ENCODE measurements at regions not wholly inside any gene's neighbourhood (a gene's known extent, or its start where the extent isn't known, plus 50 kb on each side); places are given as distances from the start of the nearest gene placed in this dataset.
A peak's percentile ranks its signal among the peaks of the same experiment; 100 is the strongest.
"Not testable (repeated sequence)": the region's sequence is repeated elsewhere in the genome, so short reads cannot be mapped to it uniquely, and the experiment has no call there.

DNA sequence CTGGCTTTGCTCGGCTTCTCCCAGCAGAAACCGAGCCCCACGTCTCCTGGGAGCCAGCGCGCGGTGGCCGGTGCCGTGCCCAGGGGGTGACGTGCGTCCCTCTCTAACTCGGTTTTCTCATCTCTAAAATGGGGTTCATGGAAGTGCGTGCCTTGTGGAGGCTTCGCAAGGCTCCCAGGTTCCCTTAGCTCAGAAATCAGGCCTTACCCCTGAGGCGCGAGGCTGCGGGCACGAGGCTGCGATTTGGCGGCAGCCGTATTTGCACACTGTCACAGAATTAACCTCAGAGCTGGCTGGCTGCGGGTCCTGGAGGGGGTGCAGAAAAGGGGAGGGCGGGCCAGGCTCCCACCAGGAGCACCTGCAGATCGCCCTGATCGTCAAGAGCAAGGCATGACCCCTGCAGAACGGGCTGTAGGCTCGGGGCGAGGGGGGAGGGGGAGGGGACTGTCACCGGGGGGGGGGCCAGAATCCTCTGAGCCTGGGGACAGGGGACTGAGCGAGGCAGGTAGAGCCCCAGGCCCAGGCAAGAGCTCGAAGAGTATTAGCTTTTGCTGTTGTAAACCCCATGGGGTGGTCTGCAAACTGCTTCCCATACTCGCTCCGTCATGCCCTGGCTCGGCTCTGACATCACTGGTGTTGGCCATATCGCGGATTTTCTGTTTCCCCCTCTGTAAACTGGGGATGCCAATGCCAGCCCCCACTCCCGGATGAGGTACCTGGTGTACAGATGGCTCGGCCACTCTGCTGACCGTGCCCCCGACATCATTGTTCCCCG is 62.2 kb downstream of the CCNE1 start:
- peaks cover 8% of the 10 kb centered on the region for H3K4me1 Mint-ChIP-seq
- no peak overlapping the region for H3K27ac Mint-ChIP-seq
- peaks cover 23% of the 10 kb centered on the region for H3K27me3 Mint-ChIP-seq
- no peak for DNase-seq
- peak overlapping the region; percentile 57 for H3K4me3 Mint-ChIP-seq
- H3K36me3 Mint-ChIP-seq = no peaks in the 10 kb centered on the region
- no peaks in the 10 kb centered on the region for H3K9me3 Mint-ChIP-seq

DNA sequence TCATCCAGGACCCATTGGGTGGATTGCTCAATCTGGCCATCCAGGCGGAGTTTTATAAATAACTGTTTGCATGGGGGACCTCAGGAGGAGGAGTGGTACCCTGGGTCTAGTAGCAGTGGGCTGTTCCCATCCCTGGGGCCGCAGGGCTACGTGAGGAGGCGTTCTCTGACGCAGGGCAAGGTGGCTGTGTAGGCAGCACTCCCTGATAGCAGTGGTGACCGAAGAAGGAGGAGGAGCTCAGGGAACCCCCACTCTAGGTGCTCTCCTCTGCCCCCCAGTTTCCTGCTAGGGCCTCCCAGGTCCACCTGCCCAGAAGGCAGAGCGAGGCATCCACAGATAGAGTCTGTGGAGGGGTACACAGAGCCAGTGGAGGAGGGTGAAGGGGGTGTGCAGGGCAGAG is 64.1 kb downstream of the CCNE1 start:
- no peak for DNase-seq
- no peaks in the 10 kb centered on the region for H3K9me3 Mint-ChIP-seq
- peaks cover 23% of the 10 kb centered on the region for H3K27me3 Mint-ChIP-seq
- H3K36me3 Mint-ChIP-seq = no peaks in the 10 kb centered on the region
- H3K27ac Mint-ChIP-seq = no peak overlapping the region
- no peak overlapping the region for H3K4me3 Mint-ChIP-seq
- H3K4me1 Mint-ChIP-seq = peaks cover 8% of the 10 kb centered on the region

DNA sequence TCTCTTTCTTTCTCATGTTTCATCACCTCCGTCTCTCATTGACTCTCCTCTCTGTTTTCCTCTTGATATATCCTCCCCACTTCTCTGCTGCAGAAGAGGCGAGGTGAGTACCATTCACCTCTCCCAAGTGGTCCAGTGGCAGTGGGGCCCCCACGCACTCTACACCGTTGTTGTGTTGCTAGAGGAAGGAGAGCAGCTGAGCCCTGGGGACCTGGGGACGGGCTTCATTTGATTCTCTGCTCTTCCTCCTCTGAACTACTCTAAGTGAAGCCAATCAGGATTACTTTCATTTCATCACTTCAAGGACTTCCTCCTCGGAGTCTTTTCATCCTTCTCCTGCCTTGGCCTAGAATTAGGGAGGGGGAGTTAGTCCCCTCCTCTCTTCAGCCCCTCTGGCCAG is 64.6 kb downstream of the CCNE1 start:
- peaks cover 19% of the 10 kb centered on the region for H3K27me3 Mint-ChIP-seq
- H3K4me3 Mint-ChIP-seq = no peak overlapping the region
- H3K4me1 Mint-ChIP-seq = peaks cover 8% of the 10 kb centered on the region
- H3K27ac Mint-ChIP-seq = no peak overlapping the region
- no peaks in the 10 kb centered on the region for H3K36me3 Mint-ChIP-seq
- no peaks in the 10 kb centered on the region for H3K9me3 Mint-ChIP-seq
- DNase-seq = no peak

DNA sequence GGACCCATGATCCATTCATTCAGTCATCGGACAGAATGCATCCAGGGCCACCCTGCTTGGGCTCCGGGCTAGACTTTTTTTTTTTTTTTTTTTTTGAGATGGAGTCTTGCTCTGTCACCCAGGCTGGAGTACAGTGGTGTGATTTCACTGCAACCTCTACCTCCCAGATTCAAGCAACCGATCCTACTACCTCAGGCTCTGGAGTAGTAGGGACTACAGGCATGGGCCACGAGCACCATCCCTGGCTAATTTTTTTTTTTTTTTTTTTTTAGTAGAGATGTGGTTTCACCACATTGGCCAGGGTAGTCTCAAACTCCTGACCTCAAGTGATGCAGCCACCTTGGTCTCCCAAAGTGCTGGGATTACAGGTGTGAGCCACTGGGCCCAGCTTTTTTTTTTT is 65.1 kb downstream of the CCNE1 start:
- H3K4me1 Mint-ChIP-seq, H3K27ac Mint-ChIP-seq, DNase-seq, H3K36me3 Mint-ChIP-seq, H3K9me3 Mint-ChIP-seq, H3K4me3 Mint-ChIP-seq: not testable (repeated sequence)
- H3K27me3 Mint-ChIP-seq = peaks cover 14% of the 10 kb centered on the region

DNA sequence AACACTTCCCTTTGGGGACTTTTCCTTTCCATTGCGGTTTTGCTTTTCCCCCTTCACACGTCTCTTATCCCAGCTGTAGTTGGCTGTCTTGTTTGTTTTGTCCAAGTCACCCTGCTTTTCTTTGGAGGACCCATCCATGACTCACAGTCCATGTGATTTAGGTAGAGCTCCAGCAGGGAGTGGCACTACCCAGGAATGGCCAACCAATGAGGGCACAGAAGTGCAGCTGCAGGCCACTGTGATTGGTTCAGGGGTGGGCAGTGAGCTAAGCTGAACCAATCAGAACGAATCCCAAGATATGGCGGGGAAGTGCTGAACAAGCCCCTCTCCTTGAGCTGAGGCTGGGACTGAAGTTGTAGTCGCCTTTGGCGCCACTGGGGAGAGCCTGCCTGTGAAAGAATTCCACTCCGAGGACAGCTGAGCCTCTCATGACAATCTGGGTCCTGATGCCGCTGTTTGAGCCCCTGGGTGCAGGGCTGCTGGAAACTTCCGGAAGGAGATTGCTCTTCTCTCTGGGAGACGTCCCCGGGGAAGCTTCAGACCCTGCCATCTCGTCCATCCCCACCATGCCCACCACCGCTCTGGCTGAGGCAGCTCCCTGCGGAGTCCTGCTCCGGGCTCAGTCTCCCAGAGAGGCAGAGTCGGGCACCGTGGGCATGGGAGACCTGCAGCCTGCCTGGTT is 62.9 kb upstream of the URI1 start:
- Mint-ChIP-seq H3K27me3 (peaks cover 9% of the 10 kb centered on the region), H3K4me3 (no peak overlapping the region), H3K27ac (no peak overlapping the region), H3K9me3 (no peaks in the 10 kb centered on the region), H3K36me3 (no peaks in the 10 kb centered on the region), H3K4me1 (peaks cover 3% of the 10 kb centered on the region)
- DNase-seq = no peak

DNA sequence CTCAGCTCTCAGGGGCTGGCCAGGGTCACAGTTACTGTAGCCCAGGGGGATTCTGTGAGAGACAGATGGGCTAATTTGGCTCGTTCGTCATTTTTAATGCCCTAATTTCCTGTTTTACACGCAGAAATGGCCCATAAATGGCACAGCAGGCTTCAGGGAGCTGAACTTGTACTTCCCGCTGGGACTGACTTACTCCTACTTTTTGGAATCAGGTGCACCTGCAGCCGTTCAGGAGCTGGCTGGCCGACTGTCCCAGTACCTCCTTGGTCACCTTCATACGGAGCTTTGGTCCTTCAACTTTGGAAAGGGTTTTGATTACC is 62.4 kb upstream of the URI1 start:
- Mint-ChIP-seq H3K36me3 (no peaks in the 10 kb centered on the region), H3K27me3 (peaks cover 5% of the 10 kb centered on the region), H3K27ac (no peak overlapping the region), H3K4me3 (no peak overlapping the region), H3K9me3 (no peaks in the 10 kb centered on the region), H3K4me1 (peaks cover 3% of the 10 kb centered on the region)
- DNase-seq = no peak

DNA sequence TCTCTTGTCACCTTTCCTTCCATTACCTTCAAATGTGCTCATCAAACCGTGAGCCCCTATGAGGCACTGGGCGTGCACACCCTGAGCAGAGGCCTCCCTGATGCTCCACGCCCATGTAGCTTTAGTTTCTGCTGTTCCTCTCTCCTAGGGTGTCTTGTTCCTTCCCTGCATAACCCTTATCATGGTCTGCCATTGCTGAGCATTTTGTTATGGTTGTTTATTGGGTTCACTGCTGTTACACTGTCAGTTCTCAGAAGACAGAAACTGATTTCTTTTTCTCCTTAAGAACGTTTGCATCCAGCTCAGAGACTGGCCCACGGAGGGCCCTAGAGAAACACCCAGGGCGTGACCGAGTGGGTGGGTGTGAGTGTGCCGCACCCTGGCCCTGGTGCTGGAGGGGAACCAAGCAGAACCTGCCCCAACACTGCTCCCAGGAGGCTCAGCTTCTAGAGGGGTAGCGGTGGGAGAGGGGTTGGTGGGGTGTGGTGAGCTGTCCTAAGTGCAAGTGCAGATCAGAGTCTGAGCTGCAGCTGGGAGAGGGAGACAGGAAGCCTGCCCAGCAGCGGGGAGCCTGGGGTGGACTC is 61.4 kb upstream of the URI1 start:
- no peaks in the 10 kb centered on the region for H3K36me3 Mint-ChIP-seq
- no peak for DNase-seq
- H3K9me3 Mint-ChIP-seq = no peaks in the 10 kb centered on the region
- no peak overlapping the region for H3K27ac Mint-ChIP-seq
- no peaks in the 10 kb centered on the region for H3K27me3 Mint-ChIP-seq
- H3K4me1 Mint-ChIP-seq = peaks cover 3% of the 10 kb centered on the region
- no peak overlapping the region for H3K4me3 Mint-ChIP-seq

DNA sequence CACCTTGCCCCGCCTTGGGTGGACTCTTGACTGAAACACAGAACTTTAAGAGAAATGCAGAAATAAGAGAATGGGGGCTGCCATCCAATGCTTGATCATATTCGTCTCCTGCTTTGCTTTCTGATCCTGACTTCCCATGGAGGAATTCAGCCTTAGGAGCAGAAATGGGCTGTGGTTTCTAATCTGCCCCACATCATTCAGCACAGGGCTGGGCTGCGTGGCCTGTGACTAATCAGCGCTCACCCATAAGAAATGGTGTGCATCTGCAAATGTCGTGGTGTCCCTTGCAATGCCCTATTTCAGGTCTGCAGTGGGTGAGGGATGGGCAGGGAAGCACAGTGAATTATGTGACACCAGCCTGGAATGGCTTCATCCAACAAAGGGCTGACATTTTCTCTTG is 60.7 kb upstream of the URI1 start:
- Mint-ChIP-seq H3K27me3 (no peaks in the 10 kb centered on the region), H3K36me3 (no peaks in the 10 kb centered on the region), H3K4me1 (peaks cover 2% of the 10 kb centered on the region), H3K4me3 (no peak overlapping the region), H3K9me3 (no peaks in the 10 kb centered on the region), H3K27ac (no peak overlapping the region)
- DNase-seq = no peak

DNA sequence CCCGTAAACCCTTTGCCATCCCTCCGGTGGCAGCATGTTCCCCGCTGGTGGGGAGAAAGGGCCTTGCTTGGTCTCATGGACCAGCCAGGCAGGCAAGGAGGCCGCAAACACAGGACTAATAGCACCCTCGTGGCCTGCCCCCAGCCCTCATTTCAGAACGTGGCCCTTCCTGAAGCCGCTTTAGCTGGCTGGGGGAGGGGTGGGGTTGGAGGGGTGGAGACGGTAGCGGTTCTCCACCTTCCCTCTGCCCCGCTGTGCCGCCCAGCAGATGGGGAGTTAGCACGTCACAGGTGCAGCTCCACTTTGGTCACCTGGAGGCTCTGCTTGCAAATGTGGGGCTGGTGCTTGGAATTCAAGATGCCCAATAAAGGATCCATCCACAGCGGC is 59.3 kb upstream of the URI1 start:
- Mint-ChIP-seq H3K36me3 (no peaks in the 10 kb centered on the region), H3K4me1 (peaks cover 3% of the 10 kb centered on the region), H3K9me3 (no peaks in the 10 kb centered on the region), H3K27me3 (no peaks in the 10 kb centered on the region), H3K27ac (no peak overlapping the region), H3K4me3 (no peak overlapping the region)
- no peak for DNase-seq

DNA sequence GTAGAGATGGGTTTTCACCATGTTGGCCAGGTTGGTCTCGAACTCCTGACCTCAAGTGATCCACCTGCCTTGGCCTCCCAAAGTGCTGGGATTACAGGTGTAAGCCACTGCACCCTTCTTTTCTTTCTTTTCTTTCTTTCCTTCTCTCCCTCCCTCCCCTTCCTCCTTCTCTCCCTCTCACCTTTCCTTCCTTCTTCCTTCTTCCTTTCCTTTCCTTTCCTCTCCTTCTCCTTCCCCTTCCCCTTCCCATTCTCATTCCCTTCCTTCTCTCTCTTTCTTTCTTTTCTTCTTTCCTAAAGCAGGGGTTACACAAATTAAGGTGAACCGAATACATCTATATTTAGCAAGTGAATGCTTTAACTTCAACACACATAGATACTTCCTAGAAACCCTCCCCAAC is 58.0 kb upstream of the URI1 start:
- Mint-ChIP-seq H3K36me3 (no peaks in the 10 kb centered on the region), H3K4me1 (peaks cover 3% of the 10 kb centered on the region), H3K27ac (no peak overlapping the region), H3K4me3 (no peak overlapping the region), H3K9me3 (no peaks in the 10 kb centered on the region), H3K27me3 (no peaks in the 10 kb centered on the region)
- DNase-seq = no peak

DNA sequence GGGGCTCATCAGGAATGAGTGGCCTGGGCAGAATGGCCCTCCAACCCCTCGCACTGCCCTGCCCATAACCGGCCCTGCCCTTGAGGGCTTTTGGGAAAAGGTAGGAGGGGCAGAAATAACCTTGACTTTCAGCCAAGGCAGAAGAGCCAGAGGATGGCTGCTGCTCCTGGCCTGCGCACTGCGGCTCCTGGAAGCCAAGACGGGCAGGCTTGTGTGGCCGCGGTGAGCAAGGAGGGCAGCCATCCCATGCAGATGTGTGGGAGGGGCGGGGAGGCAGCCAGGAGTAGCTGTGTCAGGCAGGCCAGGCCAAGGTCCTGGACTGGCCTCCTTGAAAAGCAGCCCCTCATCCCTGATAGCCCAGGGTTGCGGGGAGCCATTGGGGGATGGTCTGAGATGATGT is 57.6 kb upstream of the URI1 start:
- no peak overlapping the region for H3K4me3 Mint-ChIP-seq
- H3K27ac Mint-ChIP-seq = no peak overlapping the region
- H3K4me1 Mint-ChIP-seq = peaks cover 3% of the 10 kb centered on the region
- no peaks in the 10 kb centered on the region for H3K9me3 Mint-ChIP-seq
- H3K27me3 Mint-ChIP-seq = no peaks in the 10 kb centered on the region
- no peaks in the 10 kb centered on the region for H3K36me3 Mint-ChIP-seq
- DNase-seq = no peak

DNA sequence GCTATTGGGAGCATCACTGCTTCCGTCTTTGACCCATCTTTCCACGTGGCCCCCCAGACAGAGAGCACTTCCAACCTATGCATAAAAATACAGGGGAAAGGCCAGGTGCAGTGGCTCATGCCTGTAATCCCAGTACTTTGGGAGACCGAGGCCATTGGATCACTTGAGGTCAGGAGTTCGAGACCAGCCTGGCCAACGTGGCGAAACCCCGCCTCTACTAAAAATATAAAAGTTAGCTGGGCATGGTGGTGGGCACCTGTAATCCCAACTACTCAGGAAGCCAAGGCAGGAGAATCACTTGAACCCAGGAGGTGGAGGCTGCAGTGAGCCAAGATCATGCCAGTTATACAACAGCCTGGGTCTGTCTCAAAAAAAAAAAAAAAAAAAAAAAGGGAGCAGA is 55.9 kb upstream of the URI1 start:
- not testable (repeated sequence) for H3K9me3 Mint-ChIP-seq, H3K4me1 Mint-ChIP-seq, H3K4me3 Mint-ChIP-seq, H3K27ac Mint-ChIP-seq, H3K36me3 Mint-ChIP-seq, H3K27me3 Mint-ChIP-seq, DNase-seq

DNA sequence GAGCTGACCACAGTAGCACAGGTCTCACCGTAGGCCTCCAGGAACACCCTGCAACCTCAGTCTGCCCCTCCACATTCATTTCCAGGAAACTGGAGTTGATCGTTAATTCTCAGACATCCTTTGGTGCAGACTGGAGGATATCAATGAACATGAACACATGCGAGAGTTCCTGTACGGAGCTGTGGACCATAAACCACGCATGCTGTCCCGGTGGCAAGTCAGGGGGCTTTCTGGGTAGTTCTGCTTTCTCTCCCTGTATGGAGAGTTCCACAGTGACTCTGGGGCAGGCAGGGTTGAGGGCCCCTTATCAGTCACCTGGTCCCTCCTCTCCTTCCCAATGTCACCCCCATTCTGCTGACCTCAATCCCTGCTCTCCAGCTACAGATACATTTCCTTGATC is 55.5 kb upstream of the URI1 start:
- no peaks in the 10 kb centered on the region for H3K27me3 Mint-ChIP-seq
- no peak overlapping the region for H3K27ac Mint-ChIP-seq
- no peak overlapping the region for H3K4me3 Mint-ChIP-seq
- no peak for DNase-seq
- no peaks in the 10 kb centered on the region for H3K9me3 Mint-ChIP-seq
- peaks cover 3% of the 10 kb centered on the region for H3K4me1 Mint-ChIP-seq
- no peaks in the 10 kb centered on the region for H3K36me3 Mint-ChIP-seq

DNA sequence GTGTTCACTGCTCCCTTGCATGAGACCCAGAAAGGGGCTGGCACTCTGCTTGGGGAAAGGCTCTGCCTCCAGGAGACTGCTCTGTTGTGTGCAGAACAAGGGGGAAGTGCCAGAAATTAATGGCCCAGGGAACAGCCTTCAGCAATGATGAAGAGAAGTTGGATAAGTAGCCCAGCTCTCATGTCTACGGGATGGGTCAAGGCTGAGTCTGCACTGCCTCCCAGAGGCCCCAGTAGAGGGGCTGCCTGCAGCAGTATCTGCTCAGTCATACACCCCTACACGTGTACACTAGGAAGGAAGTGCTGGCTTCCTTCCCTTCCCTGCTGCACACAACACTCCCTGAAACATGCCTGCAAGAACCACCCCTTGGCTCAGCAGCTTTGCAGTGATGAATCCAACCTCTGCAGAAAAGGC is 54.6 kb upstream of the URI1 start:
- H3K27me3 Mint-ChIP-seq = no peaks in the 10 kb centered on the region
- no peaks in the 10 kb centered on the region for H3K36me3 Mint-ChIP-seq
- no peaks in the 10 kb centered on the region for H3K9me3 Mint-ChIP-seq
- H3K4me1 Mint-ChIP-seq = peaks cover 3% of the 10 kb centered on the region
- no peak overlapping the region for H3K27ac Mint-ChIP-seq
- DNase-seq = no peak
- H3K4me3 Mint-ChIP-seq = no peak overlapping the region

DNA sequence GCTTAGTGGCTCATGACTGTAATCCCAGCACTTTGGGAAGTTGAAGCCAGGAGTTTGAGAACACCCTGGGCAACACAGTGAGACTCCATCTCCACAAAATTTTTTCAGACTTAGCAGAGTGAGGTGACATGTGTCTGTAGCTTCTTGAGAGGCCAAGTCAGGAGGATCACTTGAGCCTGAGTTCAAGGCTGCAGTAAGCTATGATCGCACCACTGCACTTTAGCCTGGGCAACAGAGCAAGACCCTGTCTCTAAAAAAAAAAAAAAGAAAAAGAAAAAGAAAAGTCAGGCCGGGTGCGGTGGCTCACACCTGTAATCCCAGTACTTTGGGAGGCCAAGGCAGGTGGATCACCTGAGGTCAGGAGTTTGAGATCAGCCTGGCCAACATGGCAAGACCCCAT is 54.0 kb upstream of the URI1 start:
- not testable (repeated sequence) for DNase-seq, H3K9me3 Mint-ChIP-seq

DNA sequence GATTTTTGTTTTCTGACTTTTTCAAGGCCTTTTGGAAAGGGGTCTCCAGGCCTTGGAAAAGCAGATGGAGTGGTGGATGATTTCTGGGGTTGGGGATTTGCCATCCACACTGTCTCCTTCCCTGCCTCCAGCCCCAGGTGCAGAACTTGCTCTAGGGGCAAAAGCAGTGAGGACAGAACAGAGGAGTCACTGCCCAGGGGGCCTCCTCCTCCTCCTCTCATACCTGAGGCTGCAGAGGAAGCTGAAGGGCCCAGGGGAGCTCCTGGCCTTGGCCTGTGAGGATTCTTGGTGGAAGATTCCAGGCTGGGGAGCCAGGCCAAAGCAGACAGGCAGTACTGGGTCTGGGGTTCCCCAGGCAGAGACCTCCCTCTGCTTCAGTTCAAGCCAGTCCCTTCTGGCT is 52.3 kb upstream of the URI1 start:
- H3K36me3 Mint-ChIP-seq = no peaks in the 10 kb centered on the region
- no peak overlapping the region for H3K27ac Mint-ChIP-seq
- H3K27me3 Mint-ChIP-seq = no peaks in the 10 kb centered on the region
- H3K4me1 Mint-ChIP-seq = peaks cover 3% of the 10 kb centered on the region
- H3K9me3 Mint-ChIP-seq = no peaks in the 10 kb centered on the region
- DNase-seq = no peak
- no peak overlapping the region for H3K4me3 Mint-ChIP-seq

More for the DNA sequence above, 54.0 kb upstream of the URI1 start:
- not testable (repeated sequence) for H3K4me3 Mint-ChIP-seq, H3K4me1 Mint-ChIP-seq, H3K27me3 Mint-ChIP-seq, H3K36me3 Mint-ChIP-seq
- peak overlapping the region; percentile 11 for H3K27ac Mint-ChIP-seq

Data from activated naive CD8-positive, alpha-beta T cell treated with anti-CD3 and anti-CD28 coated beads for 36 hours (primary cell).